CD4-positive, alpha-beta T cell (primary cell): ENCODE measurements at regions not wholly inside any gene's neighbourhood (a gene's known extent, or its start where the extent isn't known, plus 50 kb on each side); places are given as distances from the start of the nearest gene placed in this dataset.

Experiments
- ATAC-seq: fragments of 200-7000 bp; cut with Tn5 transposase; one replicate; pipeline ENCODE4 v1.10.0; 2022; ENCODE audit warnings: mild to moderate bottlenecking; ENCODE audit not compliant: poor library complexity
- CTCF ChIA-PET: fragments of 350-600 bp; sonication (Branson Sonifier 250); formaldehyde crosslinking; loops from one replicate; lab custom pipeline; 2021; ENCODE audit warnings: antibody characterized with exemption, inconsistent platforms; lab: Charles Lee
- POLR2A ChIA-PET: fragments of 350-600 bp; sonication (Branson Sonifier 250); formaldehyde crosslinking; loops from one replicate; lab custom pipeline; 2021; ENCODE audit warnings: antibody characterized with exemption, inconsistent platforms; lab: Charles Lee
- DNase-seq, 14 experiments: peaks; one replicate each; pipeline ENCODE4 v3.0.0-alpha.2; 2013 to 2020; ENCODE audit warnings: mixed read lengths in 2 of 14
- H3K27ac ChIP-seq, 2 donors: one replicate each; pipeline versions ENCODE4 v1.5.1 to v1.7.0; 2013; ENCODE audit warnings: low read length in 2 of 2, low read depth in 1 of 2, mild to moderate bottlenecking in 1 of 2
- H3K27me3 ChIP-seq, 2 experiments: 1 replicate in 1 of 2; 2 replicates in 1 of 2; pipeline versions ENCODE4 v1.6.1 to v1.7.0; 2013; ENCODE audit warnings: low read length in 2 of 2, control low read depth in 1 of 2, mild to moderate bottlenecking in 1 of 2, moderate library complexity in 1 of 2; ENCODE audit not compliant: insufficient read depth in 2 of 2, control insufficient read depth in 1 of 2
- H3K36me3 ChIP-seq: one replicate; pipeline ENCODE4 v1.6.1; 2013; ENCODE audit warnings: low read length, control low read depth; ENCODE audit not compliant: insufficient read depth
- H3K4me1 ChIP-seq: one replicate; pipeline ENCODE4 v1.6.1; 2013; ENCODE audit warnings: low read length, control low read depth; ENCODE audit not compliant: insufficient read depth
- H3K4me3 ChIP-seq: one replicate; pipeline ENCODE4 v1.5.1; 2013; ENCODE audit warnings: mild to moderate bottlenecking, low read length, moderate library complexity
- H3K9me3 ChIP-seq, 2 experiments: 1 replicate in 1 of 2; 2 replicates in 1 of 2; pipeline versions ENCODE4 v1.6.1 to v1.7.0; 2013; ENCODE audit warnings: low read length in 2 of 2, mild to moderate bottlenecking in 2 of 2, control low read depth in 1 of 2, moderate library complexity in 1 of 2; ENCODE audit not compliant: control insufficient read depth in 1 of 2, insufficient read depth in 1 of 2
- H3K27ac Mint-ChIP-seq: one replicate; pipeline ENCODE4 v1.8.0; 2020; ENCODE audit warnings: mixed read lengths
- H3K27me3 Mint-ChIP-seq: one replicate; pipeline ENCODE4 v1.8.0; 2021; ENCODE audit warnings: mixed read lengths
- H3K36me3 Mint-ChIP-seq: one replicate; pipeline ENCODE4 v1.8.0; 2021; ENCODE audit warnings: low read depth, mixed read lengths
- H3K4me1 Mint-ChIP-seq: one replicate; pipeline ENCODE4 v1.8.0; 2021; ENCODE audit warnings: low read depth, mixed read lengths
- H3K4me3 Mint-ChIP-seq: one replicate; pipeline ENCODE4 v1.8.0; 2020; ENCODE audit warnings: mild to moderate bottlenecking, mixed read lengths
- H3K9me3 Mint-ChIP-seq: one replicate; pipeline ENCODE4 v1.8.0; 2020; ENCODE audit warnings: mixed read lengths
- CTCF ChIP-seq: fragments of 200-600 bp; IDR thresholded peaks from one replicate; pipeline ENCODE4 v1.8.0; 2022; ENCODE audit warnings: antibody characterized with exemption, mild to moderate bottlenecking
- intact Hi-C, 2 experiments: fragments of 100-400 bp; cut with DNase I in 1 of 2; cut with micrococcal nuclease in 1 of 2; formaldehyde crosslinking; loops; one replicate each; pipeline versions ENCODE4 v1.15.1 to v1.9.0; 2023 to 2025; cut with DNase I, micrococcal nuclease

- no peak overlapping the region for H3K27ac Mint-ChIP-seq
- intact Hi-C loops, result no loop called here
- Histone ChIP-seq H3K27ac (no peak overlapping the region), H3K9me3 (no peaks in the 10 kb centered on the region), H3K4me1 (peaks cover 11% of the 10 kb centered on the region), H3K27me3 (no peaks in the 10 kb centered on the region), H3K36me3 (no peaks in the 10 kb centered on the region), H3K4me3 (no peak overlapping the region)
- no peak overlapping the region for H3K4me3 Mint-ChIP-seq
- no peaks in the 10 kb centered on the region for H3K36me3 Mint-ChIP-seq
- ATAC-seq, result no peak
- H3K27me3 Mint-ChIP-seq, result no peaks in the 10 kb centered on the region
- H3K4me1 Mint-ChIP-seq, result peaks cover 16% of the 10 kb centered on the region
- ChIA-PET POLR2A (no interaction called here), CTCF (no interaction called here)
- DNase-seq, result no peak
- TF ChIP-seq CTCF, result no peak
- no peaks in the 10 kb centered on the region for H3K9me3 Mint-ChIP-seq
These were observed 301.1 kb downstream of the SHQ1 start for GRCh38 chr3:72547183-72547582.

GRCh38 chr3:72544239-72544638 lies 304.0 kb downstream of the SHQ1 start:
- H3K36me3 ChIP-seq, result no peaks in the 10 kb centered on the region
- H3K27me3 Mint-ChIP-seq, result no peaks in the 10 kb centered on the region
- peaks cover under 1% of the 10 kb centered on the region for H3K4me1 ChIP-seq
- H3K4me1 Mint-ChIP-seq, result peaks cover 3% of the 10 kb centered on the region
- CTCF ChIA-PET, result no interaction called here
- POLR2A ChIA-PET, result no interaction called here
- H3K27ac ChIP-seq, result no peak overlapping the region
- H3K9me3 ChIP-seq, result peaks cover 0 to 3% of the 10 kb centered on the region in 2 experiments
- H3K27me3 ChIP-seq, result no peaks in the 10 kb centered on the region
- ATAC-seq, result no peak
- H3K9me3 Mint-ChIP-seq, result no peaks in the 10 kb centered on the region
- H3K4me3 ChIP-seq, result no peak overlapping the region
- H3K4me3 Mint-ChIP-seq, result no peak overlapping the region
- H3K27ac Mint-ChIP-seq, result no peak overlapping the region
- intact Hi-C loops, result no loop called here
- TF ChIP-seq CTCF, result no peak
- no peaks in the 10 kb centered on the region for H3K36me3 Mint-ChIP-seq
- no peak for DNase-seq

- H3K27ac Mint-ChIP-seq, result no peak overlapping the region
- POLR2A ChIA-PET, result no interaction called here
- no peak for ATAC-seq
These were observed 305.0 kb downstream of the SHQ1 start for GRCh38 chr3:72543246-72543645.

More at GRCh38 chr3:72543246-72543645, 305.0 kb downstream of the SHQ1 start:
- no peaks in the 10 kb centered on the region for H3K27me3 ChIP-seq
- no peak for DNase-seq
- H3K4me3 Mint-ChIP-seq, result no peak overlapping the region
- H3K9me3 Mint-ChIP-seq, result no peaks in the 10 kb centered on the region
- no peaks in the 10 kb centered on the region for H3K36me3 ChIP-seq
- no peak overlapping the region for H3K4me3 ChIP-seq
- no peak for TF ChIP-seq CTCF
- H3K4me1 ChIP-seq, result no peaks in the 10 kb centered on the region
- intact Hi-C loops, result no loop called here
- no peaks in the 10 kb centered on the region for H3K27me3 Mint-ChIP-seq
- CTCF ChIA-PET, result no interaction called here
- H3K36me3 Mint-ChIP-seq, result no peaks in the 10 kb centered on the region
- H3K27ac ChIP-seq, result no peak overlapping the region
- H3K4me1 Mint-ChIP-seq, result no peaks in the 10 kb centered on the region
- peaks cover 0 to 3% of the 10 kb centered on the region in 2 experiments for H3K9me3 ChIP-seq
